GM21576 (cell line): ENCODE measurements at regions not wholly inside any gene's neighbourhood (a gene's known extent, or its start where the extent isn't known, plus 50 kb on each side); places are given as distances from the start of the nearest gene placed in this dataset.
"Not testable (repeated sequence)": the region's sequence is repeated elsewhere in the genome, so short reads cannot be mapped to it uniquely, and the experiment has no call there.

Source experiments
- ATAC-seq: cut with Tn5 transposase; IDR thresholded peaks from one replicate; pipeline ENCODE4 v1.9.1; 2021; ENCODE audit warnings: mild to moderate bottlenecking, moderate library complexity; ENCODE audit not compliant: unreplicated experiment

DNA sequence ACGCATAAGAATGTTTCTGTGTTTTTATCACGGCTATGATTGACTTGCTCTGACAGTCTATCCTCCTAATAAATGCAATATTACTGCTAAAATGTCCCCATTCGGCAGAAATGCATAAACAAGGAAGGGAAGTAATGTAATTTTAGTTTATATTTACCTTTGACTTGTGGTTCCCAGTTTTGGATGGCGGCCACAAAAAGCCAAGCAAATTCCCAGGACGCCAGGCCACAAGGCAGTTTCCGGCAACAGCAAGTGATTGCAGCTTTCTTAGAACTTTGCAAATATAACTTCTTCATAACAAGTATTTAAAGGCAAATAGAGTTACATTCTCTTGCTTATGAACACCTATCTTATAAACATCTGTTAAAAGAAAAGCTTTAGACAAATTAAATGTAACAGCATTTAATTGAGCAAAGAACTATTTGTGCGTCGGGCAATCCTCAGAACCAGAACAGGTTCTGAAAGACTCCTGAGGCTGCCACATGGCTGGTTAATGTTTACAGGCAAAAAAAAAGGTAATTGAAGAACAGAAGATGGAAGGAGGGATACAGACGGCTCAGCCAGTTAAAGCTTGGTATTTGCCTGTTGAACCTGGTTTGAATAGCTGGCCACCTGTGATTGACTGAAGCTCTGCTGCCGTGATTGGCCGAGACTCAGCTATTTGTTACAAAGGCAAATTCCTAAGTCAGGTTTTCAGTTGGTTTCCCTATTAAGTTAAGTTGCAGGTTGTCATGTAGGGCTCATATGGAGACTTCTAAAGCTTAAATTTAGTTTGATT is 80.8 kb downstream of the C21orf91 start:
- no peak for ATAC-seq

DNA sequence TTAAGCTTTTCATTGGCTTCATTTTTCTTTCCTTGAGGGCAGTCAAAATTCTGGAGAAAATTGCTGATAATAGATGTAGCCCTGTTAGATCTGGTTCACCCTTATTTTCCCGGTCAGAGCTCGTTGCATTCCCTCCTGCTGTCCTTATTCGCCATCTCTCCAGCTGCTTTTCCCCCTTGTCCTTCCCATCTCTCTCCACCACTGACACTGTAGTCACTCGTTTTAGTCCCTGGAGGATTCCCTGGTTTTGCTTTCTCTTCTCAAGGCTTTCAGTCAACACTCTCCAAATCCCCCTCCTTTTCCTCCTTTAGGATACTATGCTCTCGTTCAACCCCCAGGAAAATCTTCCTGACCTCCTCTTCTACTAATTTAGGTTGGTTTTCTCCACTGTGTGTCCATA is 83.1 kb downstream of the C21orf91 start:
- ATAC-seq, result no peak

DNA sequence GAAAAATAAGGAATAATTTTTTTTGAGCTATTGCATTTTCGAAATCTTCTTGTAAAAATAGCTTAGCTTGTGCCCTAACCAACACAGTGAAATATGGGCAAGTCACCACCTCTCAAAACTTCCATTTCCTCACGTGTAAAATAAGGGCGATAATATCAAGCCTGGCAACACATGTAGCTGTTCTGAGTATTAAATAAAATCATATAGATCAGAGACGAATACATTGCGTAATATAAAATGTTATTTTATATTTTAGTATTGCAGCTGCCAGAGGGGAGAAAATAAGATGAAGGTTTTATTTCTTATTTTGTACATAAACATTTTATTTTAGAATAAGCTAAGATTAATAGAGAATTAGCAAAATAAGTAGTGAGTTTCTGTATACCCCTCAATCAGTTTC is 85.9 kb downstream of the C21orf91 start:
- ATAC-seq, result no peak

DNA sequence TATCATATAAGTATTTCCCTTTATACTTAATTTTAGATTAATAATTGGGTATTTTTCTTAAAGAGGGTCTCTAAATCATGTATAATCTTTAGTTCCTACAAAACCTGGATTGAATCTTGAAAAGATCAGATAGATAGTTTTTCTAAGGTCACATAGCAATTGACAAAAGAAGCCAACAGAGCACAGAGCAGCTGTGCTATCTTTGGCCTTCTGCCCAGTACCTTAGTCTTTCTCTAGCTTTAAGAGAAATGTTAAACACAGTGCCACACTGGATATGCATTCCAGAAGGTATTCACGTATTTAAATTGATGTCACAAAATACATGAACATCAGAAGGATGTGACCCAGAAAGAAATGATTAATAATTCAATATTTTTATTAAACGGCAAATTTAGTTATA is 86.8 kb downstream of the C21orf91 start:
- ATAC-seq, result no peak

DNA sequence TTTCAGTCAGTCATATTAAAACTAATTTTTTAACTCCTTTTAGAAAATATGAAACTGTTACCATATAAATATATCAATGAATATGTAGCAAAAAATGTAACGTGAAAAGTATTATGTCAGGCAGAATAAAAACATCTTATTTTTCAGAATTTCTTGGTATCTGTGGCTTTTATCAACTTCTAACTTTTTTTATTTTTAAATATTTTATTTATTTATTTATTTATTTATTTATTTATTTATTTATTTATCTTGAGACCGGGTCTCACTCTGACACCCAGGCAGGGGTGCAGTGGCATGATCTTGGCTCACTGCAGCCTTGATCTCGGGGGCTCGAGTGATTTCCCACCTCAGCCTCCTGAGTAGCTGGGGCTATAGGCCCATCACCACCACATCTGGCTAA is 87.6 kb downstream of the C21orf91 start:
- no peak for ATAC-seq

DNA sequence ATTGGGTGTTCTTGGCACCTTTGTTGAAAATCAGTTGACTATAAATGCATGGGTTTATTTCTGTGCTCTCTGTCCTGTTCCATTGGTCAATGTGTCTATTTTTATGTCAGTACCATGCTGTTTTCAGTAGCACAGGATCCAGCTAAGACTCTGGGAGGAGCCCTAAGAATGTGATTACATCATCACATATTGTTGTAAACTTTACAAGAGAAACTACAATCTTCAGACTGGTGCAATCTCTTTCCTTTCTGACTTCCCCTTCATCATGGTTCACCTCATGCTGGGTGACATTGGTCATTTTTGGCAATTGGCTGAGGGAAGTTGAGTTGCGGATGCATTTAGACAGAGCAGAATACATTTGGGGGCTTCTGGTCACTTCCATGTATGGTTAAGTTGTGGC is 88.4 kb downstream of the C21orf91 start:
- no peak for ATAC-seq

DNA sequence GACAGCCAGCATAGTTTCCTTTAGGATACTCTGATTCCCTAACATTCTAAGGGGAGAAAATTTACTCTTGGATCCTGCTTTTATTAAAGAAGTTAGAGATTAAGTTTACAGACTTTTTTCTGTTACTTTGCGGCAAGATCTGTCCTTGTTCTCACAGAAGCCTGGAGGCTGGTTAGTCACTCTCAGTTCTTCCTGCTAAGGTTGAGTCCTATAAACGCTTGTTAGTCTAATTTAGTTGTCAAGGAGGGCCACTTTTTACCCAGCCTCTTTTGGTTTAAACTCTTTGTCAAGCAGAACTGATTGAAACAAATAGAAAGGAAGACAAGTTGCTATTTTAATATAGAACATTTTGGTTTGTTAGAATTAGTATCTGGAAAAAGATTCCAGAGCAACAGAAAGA is 89.7 kb downstream of the C21orf91 start:
- ATAC-seq, result no peak

DNA sequence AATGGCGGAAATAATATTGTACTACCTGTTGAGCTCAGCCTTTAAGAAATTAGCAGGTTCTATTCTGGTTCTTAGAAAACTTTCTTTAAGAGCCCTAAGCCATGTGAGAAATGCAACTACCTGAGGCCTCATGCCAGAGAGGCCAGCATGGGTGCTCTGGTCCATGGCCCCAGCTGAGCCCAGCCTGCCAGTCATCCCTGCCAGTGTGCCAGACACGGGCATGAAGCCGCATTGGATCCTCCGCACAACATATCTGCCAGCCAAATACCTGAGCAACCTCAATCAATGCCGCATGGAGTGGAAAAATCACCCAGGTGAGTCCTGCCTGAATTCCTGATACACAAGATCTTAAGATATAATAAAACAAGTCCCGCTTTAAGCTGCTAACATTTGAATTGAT is 91.8 kb downstream of the C21orf91 start:
- no peak for ATAC-seq

DNA sequence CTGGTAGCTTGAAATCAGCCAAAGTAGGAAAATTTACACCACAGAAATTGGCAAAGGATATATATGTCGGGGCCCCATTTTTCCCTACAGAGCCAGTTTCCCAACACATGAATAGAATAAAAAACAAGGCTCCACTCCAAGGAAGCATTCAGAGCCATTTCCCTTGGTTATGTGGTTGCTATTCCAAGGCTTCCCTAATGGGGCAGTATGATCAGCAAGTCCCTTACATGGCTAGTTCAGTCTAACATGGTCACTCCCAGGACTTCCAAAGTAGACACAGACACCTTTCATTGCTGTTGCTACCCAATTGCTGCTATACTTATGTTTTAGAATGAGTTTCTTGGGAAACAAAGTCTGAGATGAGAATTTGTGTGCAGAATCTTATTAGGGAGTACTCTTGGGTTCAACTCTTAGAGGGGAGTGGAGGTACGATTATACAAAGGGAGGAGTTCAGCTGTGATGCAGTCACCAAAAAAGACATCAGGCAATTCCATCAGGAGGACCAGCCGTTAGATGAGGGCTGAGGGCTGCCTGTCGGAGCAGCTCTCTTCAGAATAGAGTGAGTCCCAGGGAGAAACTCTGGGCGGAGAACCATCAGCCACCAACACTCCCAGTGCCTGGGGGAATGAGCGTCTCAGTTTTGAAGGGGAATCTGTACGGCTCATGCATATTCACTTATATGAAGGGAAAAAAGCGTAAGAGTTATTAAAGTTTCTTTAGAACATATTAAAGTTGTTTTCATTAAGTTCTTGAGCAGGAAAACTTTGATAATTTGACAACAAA is 92.9 kb downstream of the C21orf91 start:
- no peak for ATAC-seq

DNA sequence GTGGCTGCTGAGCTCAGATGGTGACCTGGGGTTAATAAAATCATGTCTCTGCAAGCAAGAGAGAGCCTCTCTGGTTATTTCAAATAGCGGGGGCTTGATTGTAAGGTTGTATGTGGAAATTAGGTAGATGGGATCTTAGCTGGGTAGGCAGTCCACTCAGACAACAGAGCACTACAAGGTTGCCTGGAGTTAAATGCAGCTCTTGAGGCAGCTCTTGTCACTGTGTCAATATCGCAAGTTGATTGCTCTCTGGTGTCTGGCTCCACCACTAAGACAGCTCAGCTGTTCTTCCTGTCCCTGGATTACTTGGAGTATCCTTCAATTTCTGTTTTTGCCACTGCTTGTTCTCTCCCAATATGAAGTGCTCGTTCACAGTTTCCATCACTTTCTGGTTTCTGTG is 93.8 kb downstream of the C21orf91 start:
- no peak for ATAC-seq

DNA sequence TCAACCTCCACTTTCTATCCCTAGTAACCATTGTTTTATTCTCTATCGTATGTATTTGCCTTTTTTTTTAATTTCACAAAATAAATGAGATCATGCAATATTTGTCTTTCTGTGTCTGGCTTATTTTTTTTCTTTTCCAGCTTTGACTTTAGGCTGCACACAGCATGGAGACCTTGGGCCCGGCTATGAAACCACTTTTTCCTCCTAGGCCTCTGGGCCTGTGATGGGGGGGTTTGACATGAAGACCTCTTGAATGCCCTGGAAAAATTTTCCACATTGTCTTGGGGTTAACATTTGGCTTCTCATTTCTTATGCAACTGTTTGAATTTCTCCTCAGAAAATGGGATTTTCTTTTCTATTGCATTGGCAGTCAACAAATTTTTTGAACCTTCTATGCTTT is 100.2 kb upstream of the BTG3 start:
- ATAC-seq, result no peak

DNA sequence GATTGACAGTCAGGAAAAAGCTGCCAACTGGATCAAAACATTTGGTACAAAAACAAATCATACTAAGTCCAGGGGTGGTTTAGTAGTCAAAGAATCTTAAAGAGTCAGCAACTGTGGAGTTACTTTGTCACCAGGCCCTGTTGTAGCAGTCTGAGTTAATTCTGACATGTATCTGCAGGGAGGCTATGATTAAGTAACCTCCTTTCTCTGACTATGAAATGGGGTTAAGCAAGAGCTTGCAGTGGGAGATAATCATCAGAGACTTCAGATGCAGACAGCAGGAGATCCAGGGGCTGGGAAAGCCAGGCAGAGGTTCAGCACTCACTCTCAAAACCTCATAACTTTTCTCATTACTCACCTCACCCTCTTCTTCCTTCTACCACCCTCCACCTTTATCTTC is 99.2 kb upstream of the BTG3 start:
- ATAC-seq, result no peak

DNA sequence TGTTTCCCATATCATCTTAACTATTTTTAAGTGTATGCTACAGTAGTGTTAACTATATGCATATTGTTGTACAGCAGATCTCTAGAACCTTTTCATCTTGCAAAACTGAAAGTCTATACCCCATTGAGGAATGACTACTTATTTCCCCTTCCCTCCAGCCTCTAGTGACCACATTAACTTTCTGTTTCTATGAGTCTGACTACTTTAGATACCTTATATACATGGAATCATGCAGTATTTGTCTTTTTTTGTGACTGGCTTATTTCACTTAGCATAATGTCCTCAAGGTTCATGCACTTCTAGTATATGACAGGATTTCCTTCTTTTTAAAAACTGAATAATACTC is 96.5 kb upstream of the BTG3 start:
- ATAC-seq, result peak; percentile 99

DNA sequence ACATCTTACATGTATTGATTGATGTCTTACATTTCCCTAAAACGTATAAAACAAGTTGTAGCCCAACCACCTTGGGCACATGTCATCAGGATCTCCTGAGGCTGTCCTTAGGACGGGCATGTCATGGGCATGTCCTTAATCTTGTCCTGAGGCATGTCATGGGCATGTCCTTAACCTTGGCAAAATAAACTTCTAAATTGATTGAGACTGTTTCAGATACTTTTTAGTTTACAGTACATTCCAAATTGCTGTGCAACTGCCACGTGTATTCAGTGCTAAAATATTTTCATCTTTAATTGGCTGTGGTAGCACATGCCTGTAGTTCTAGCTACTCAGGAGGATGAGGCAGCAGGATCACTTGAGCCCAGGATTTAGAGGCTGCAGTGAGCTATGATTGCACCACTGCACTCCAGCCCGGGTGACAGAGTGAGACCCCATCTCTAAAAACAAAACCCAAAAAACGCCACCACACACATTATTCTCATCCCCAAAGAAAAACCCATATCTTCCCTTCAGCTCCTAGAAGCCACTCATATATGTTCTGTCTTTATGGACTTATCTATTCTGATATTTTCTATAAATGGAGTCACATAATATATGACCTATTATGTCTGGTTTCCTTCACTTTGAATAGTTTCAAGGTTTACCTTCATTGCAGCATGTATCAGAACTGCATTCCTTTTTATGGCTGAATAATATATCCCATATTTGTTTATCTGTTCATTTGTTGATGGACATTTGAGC is 96.0 kb upstream of the BTG3 start:
- ATAC-seq, result peak; percentile 31

DNA sequence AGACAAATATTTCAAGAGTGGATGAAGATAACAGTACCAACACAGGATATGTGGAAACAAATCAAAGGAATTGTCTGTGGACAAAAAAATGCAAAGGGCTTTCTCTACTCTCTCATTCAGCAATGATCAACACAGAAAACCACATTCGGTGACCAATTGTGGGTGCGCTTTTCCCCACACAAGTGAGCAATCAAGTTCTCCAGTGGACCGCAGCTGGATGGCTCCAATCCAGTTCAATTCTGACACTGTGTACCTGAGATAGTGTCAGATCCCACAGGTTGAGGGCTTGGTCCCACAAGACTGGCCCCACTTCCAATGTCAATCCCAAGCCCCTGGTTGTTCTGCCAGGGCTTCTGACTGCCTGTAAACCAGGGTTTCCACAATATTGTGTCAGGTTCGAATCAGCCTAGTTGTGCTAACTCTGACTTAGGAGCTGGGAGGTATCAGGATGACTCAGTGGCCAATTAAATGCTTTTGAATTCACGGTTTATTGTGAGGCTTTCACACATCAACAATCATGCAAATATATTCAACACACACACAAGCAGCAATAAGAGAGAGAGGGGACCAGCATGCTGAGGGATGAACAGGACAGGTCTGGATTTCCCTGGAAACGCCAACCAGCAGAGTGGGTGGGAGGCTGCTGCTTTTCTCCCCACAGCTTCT is 87.0 kb upstream of the BTG3 start:
- no peak for ATAC-seq

DNA sequence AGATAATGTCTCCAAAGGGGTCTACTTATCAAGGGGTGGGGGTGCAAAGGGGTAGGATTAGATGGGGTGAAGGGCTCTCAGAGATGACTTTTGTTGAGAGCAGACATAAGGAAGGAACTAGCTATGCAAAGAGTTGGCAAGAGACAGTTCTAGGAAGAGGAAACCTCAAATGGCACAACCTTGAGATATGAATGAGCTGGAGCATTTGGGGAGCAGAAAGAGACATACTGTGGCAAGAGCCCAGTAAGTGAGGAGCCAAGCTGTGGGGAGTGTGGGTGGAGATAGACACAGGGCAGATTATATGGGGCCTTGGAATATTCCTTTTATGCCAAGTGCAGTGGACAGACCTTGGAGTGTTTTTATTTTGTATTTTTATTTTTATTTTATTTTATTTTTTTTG is 84.8 kb upstream of the BTG3 start:
- ATAC-seq, result no peak

DNA sequence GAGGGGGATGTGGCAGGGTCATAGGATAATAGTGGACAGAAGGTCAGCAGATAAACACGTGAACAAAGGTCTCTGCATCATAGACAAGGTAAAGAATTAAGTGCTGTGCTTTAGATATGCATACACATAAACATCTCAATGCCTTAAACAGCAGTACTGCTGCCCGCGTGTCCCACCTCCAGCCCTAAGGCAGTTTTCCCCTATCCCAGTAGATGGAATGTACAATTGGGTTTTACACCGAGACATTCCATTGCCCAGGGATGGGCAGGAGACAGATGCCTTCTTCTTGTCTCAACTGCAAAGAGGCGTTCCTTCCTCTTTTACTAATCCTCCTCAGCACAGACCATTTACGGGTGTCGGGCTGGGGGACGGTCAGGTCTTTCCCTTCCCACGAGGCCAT is 81.7 kb upstream of the BTG3 start:
- not testable (repeated sequence) for ATAC-seq

DNA sequence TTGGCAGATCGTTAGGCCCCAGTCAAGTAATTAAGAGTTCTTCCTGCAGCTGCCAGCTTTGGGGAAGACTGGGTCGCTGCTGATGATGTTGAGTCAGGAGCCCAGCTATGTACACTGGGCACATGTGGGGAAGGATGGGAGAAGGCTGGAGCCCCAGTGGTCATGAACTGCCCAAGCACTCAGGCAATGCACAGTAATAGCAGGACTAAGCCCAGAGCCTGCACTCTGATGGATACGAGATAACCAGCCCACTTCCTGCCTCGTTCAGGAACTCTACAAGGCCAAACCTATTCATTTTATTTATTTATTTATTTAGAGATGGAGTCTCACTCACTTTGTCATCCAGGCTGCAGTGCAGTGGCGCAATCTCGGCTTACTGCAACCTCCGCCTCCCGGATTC is 81.1 kb upstream of the BTG3 start:
- ATAC-seq, result no peak

DNA sequence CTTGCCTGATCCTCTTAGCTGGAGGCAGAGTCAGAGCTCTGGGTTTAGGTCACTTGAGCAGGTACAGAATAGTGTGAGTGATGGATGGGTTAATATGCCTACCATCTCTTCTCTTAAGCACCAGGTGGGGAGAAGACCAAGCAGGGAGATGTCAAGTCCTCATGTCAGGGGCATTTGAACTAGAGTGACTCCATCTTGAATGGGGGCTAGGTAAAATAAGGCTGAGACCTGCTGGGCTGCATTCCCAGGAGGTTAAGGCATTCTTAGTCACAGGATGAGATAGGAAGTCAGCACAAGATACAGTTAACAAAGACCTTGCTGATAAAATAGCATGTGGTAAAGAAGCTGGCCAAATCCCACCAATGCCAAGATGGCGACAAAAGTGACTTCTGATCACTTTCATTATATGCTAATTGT is 77.4 kb upstream of the BTG3 start:
- ATAC-seq, result no peak

DNA sequence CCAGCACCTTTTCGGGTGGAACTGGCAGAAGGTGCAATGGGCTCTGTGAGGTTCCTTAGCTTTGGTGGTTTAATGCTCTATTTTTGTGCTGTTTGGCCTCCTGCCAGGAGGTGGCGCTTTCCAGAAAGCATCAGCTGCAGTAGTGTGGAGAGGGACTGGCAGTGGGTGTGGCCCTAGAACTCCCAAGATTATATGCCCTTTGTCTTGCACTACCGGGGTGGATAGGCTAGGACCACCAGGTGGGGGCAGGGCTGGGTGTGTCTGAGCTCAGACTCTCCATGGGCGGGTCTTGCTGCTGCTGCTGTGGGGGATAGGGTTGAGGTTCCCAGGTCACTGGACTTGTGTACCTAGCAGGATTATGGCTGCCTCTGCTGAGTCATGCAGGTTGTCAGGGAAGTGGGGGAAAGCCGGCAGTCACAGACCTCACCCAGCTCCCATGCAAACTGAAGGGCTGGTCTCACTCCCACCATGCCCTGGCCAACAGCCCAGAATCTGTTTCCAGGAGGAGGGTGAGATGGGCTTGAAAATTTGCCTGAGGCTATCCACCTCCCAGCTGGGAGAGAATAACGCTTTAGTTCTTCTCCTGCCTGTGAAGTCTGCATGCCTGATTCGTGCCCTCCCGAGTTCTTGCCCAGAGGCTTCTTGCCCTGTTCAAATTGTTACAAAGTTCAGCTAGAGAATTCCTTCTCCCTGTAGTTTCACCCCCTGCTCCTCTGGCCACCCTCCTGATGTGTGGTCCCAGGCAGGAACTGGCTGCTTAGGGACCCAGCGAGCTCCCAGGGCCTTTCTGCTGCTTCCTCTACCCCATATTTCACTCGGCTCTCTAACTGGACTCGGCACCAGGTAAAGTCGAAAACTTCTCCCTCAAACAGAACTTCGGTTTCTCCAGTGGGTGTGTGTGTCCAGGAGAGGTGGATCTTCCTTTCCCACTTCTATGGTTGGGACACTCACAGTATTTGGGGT is 76.5 kb upstream of the BTG3 start:
- ATAC-seq, result no peak
